HEK293 (cell line): ENCODE measurements at regions not wholly inside any gene's neighbourhood (a gene's known extent, or its start where the extent isn't known, plus 50 kb on each side); places are given as distances from the start of the nearest gene placed in this dataset.

Experiments
- CTCF ChIA-PET: fragments of 350-600 bp; formaldehyde crosslinking; extraction: SDS; loops from one replicate; lab custom pipeline; 2021; ENCODE audit warnings: antibody characterized with exemption; lab: Yijun Ruan, JAX
- POLR2A ChIA-PET: fragments of 300-600 bp; formaldehyde crosslinking; extraction: SDS; loops from one replicate; lab custom pipeline; 2020; ENCODE audit warnings: antibody characterized with exemption, inconsistent platforms; lab: Yijun Ruan, JAX
- H3K27ac ChIP-seq: fragments of 200-500 bp; sonication (Bioruptor generic); 2 replicates; pipeline ENCODE4 v1.5.1; 2014; ENCODE audit warnings: low read depth, low read length, control low read depth, inconsistent platforms; ENCODE audit errors: extremely low read depth
- H3K36me3 ChIP-seq, 2 experiments: fragments of 200-500 bp in 1 of 2; sonication (Bioruptor generic) in 1 of 2; 1 replicate in 1 of 2; 2 replicates in 1 of 2; pipeline ENCODE4 v1.5.1; 2014 to 2017; ENCODE audit warnings: inconsistent platforms in 2 of 2, low read length in 2 of 2; ENCODE audit not compliant: control insufficient read depth in 2 of 2, insufficient read depth in 1 of 2
- H3K4me1 ChIP-seq: fragments of 200-500 bp; sonication (Bioruptor generic); 2 replicates; pipeline ENCODE4 v1.5.1; 2014; ENCODE audit warnings: mild to moderate bottlenecking, low read length, inconsistent platforms; ENCODE audit not compliant: control insufficient read depth, insufficient read depth
- H3K4me3 ChIP-seq: 2 replicates; pipeline ENCODE4 v1.5.1; 2011; ENCODE audit warnings: low read depth, mild to moderate bottlenecking, control low read depth, low read length, moderate library complexity
- H3K9me3 ChIP-seq: fragments of 200-500 bp; sonication (Bioruptor generic); 2 replicates; pipeline ENCODE4 v1.5.1; 2014; ENCODE audit warnings: low read depth, low read length, inconsistent platforms; ENCODE audit not compliant: control insufficient read depth, insufficient read depth
- FEZF1 ChIP-seq: fragments of 450-650 bp; formaldehyde crosslinking; IDR thresholded peaks from 2 replicates; pipeline ENCODE4 v1.5.1; 2016; ENCODE audit warnings: missing biosample characterization, missing genetic modification characterization
- GLIS1 ChIP-seq: fragments of 450-650 bp; formaldehyde crosslinking; IDR thresholded peaks from 2 replicates; pipeline ENCODE4 v1.5.1; 2016; ENCODE audit warnings: missing biosample characterization, missing genetic modification characterization
- KLF8 ChIP-seq: fragments of 450-650 bp; formaldehyde crosslinking; IDR thresholded peaks from 2 replicates; pipeline ENCODE4 v1.5.1; 2016; ENCODE audit warnings: missing biosample characterization, missing genetic modification characterization
- RBAK ChIP-seq: fragments of 450-650 bp; formaldehyde crosslinking; IDR thresholded peaks from 2 replicates; pipeline ENCODE4 v1.5.1; 2016; ENCODE audit warnings: missing biosample characterization, missing genetic modification characterization
- SCRT1 ChIP-seq: fragments of 450-650 bp; formaldehyde crosslinking; IDR thresholded peaks from 2 replicates; pipeline ENCODE4 v1.5.1; 2016; ENCODE audit warnings: missing biosample characterization, missing genetic modification characterization, borderline replicate concordance
- ZBTB20 ChIP-seq: fragments of 450-650 bp; formaldehyde crosslinking; IDR thresholded peaks from 2 replicates; pipeline ENCODE4 v1.5.1; 2016; ENCODE audit warnings: missing biosample characterization, missing genetic modification characterization
- ZFP69B ChIP-seq: fragments of 450-650 bp; formaldehyde crosslinking; IDR thresholded peaks from 2 replicates; pipeline ENCODE4 v1.5.1; 2016; ENCODE audit warnings: missing biosample characterization, missing genetic modification characterization
- ZNF146 ChIP-seq: fragments of 450-650 bp; formaldehyde crosslinking; IDR thresholded peaks from 2 replicates; pipeline ENCODE4 v1.5.1; 2016; ENCODE audit warnings: missing biosample characterization, missing genetic modification characterization
- ZNF274 ChIP-seq, 2 experiments: fragments of 200-500 bp in 1 of 2; fragments of 450-650 bp in 1 of 2; sonication (Bioruptor generic) in 1 of 2; formaldehyde crosslinking in 1 of 2; IDR thresholded peaks; 2 replicates each; pipeline versions ENCODE4 v1.5.1 to v1.6.1; 2014 to 2016; ENCODE audit warnings: borderline replicate concordance in 1 of 2, inconsistent platforms in 1 of 2, low read length in 1 of 2, missing biosample characterization in 1 of 2, missing genetic modification characterization in 1 of 2
- ZNF311 ChIP-seq: fragments of 450-650 bp; formaldehyde crosslinking; IDR thresholded peaks from 2 replicates; pipeline ENCODE4 v1.5.1; 2017; ENCODE audit warnings: missing biosample characterization, missing genetic modification characterization, borderline replicate concordance
- ZNF426 ChIP-seq: fragments of 450-650 bp; formaldehyde crosslinking; IDR thresholded peaks from 2 replicates; pipeline ENCODE4 v1.5.1; 2017; ENCODE audit warnings: missing biosample characterization, missing genetic modification characterization, mild to moderate bottlenecking, inconsistent platforms, moderate library complexity
- ZNF433 ChIP-seq: fragments of 450-650 bp; formaldehyde crosslinking; IDR thresholded peaks from 2 replicates; pipeline ENCODE4 v1.5.1; 2016; ENCODE audit warnings: missing biosample characterization, missing genetic modification characterization, low read depth
- ZNF521 ChIP-seq: fragments of 450-650 bp; formaldehyde crosslinking; IDR thresholded peaks from 2 replicates; pipeline ENCODE4 v1.5.1; 2017; ENCODE audit warnings: missing biosample characterization, mild to moderate bottlenecking, missing genetic modification characterization
- ZNF529 ChIP-seq: fragments of 450-650 bp; formaldehyde crosslinking; IDR thresholded peaks from 2 replicates; pipeline ENCODE4 v1.5.1; 2017; ENCODE audit warnings: missing genetic modification characterization, missing biosample characterization; ENCODE audit not compliant: insufficient replicate concordance
- ZNF549 ChIP-seq: fragments of 450-650 bp; IDR thresholded peaks from 2 replicates; pipeline ENCODE4 v1.5.1; 2018; ENCODE audit warnings: missing biosample characterization, missing genetic modification characterization, mild to moderate bottlenecking, inconsistent platforms, moderate library complexity
- ZNF776 ChIP-seq: fragments of 450-650 bp; formaldehyde crosslinking; IDR thresholded peaks from 2 replicates; pipeline ENCODE4 v1.5.0; 2017; ENCODE audit warnings: missing biosample characterization, missing genetic modification characterization, borderline replicate concordance
- ZNF791 ChIP-seq: fragments of 450-650 bp; formaldehyde crosslinking; IDR thresholded peaks from 2 replicates; pipeline ENCODE4 v1.5.1; 2016; ENCODE audit warnings: missing biosample characterization, missing genetic modification characterization
- ZSCAN16 ChIP-seq: fragments of 450-650 bp; formaldehyde crosslinking; IDR thresholded peaks from 2 replicates; pipeline ENCODE4 v1.5.1; 2016; ENCODE audit warnings: missing biosample characterization, missing genetic modification characterization
- TF ChIP-seq, protein P1 (sequence below): fragments of 450-650 bp; formaldehyde crosslinking; IDR thresholded peaks from 2 replicates; pipeline ENCODE4 v1.5.1; 2016; ENCODE audit warnings: missing biosample characterization, missing genetic modification characterization
- TF ChIP-seq, protein P2 (sequence below): sonication (generic); formaldehyde crosslinking; IDR thresholded peaks from 2 replicates; pipeline ENCODE4 v1.8.1; 2022; ENCODE audit warnings: mild to moderate bottlenecking, moderate library complexity, missing genetic modification reagents
- TF ChIP-seq, protein P3 (sequence below): fragments of 450-650 bp; formaldehyde crosslinking; IDR thresholded peaks from 2 replicates; pipeline ENCODE4 v1.5.1; 2016; ENCODE audit warnings: missing biosample characterization, missing genetic modification characterization
- TF ChIP-seq, protein P4 (sequence below): fragments of 450-650 bp; formaldehyde crosslinking; IDR thresholded peaks from 2 replicates; pipeline ENCODE4 v1.5.0; 2017; ENCODE audit warnings: missing biosample characterization, missing genetic modification characterization, borderline replicate concordance

DNA sequence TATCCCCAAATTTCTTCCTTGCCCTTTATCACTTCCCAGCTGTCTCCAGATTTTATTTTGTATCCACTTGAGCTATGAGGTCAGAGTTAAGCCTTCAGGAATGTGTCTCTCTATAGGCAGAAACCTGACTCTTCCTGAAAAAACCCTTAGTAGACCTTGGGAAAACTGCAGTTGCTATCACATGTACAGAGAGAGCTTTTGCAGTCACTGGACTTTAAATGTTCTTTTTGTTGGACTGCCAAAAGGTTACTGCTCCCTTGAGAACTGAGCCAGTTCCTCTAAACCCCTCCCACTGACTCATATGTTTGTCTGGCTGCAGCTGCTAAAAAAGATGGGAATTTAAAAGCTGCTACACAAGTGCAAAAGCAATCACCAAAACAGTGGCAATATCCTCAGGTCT, 169.1 kb upstream of the CCDC54 start (continued):
- no peak for TF ChIP-seq ZNF274 (IDR thresholded peaks at IDR 0.05; ENCODE audit: low read length)
- TF ChIP-seq ZNF274 (tag by site-specific recombination; IDR thresholded peaks at IDR 0.05; ENCODE audit: borderline replicate concordance): no peak
- TF ChIP-seq ZNF521 (tag by site-specific recombination): no peak
- no peak for TF ChIP-seq RBAK (tag by site-specific recombination)
- TF ChIP-seq SCRT1 (tag by site-specific recombination): no peak
- no peak for TF ChIP-seq ZNF529 (tag by site-specific recombination)
- TF ChIP-seq, protein P1, sequence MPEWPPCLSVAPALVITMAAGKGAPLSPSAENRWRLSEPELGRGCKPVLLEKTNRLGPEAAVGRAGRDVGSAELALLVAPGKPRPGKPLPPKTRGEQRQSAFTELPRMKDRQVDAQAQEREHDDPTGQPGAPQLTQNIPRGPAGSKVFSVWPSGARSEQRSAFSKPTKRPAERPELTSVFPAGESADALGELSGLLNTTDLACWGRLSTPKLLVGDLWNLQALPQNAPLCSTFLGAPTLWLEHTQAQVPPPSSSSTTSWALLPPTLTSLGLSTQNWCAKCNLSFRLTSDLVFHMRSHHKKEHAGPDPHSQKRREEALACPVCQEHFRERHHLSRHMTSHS (tag by site-specific recombination): no peak

DNA sequence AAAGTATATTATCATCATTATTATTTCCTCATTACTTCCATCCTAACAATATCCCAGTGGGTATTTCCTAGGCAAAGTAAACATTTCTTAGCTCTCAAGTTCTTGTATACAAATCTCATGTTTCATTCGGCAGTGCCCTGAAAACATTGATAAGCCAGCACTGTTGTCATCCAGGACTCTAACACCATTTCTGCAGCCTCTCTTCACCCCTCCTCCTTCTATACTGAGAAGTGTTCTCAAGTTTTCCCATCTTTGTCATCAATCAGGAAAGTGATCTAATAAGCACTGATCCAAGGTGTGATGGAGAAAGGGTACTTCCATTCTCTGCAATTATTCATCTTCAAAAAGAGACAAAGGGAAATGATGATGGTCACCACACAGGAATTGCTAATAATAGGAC, 168.4 kb upstream of the CCDC54 start:
- H3K27ac ChIP-seq: no peak overlapping the region
- ChIA-PET CTCF (no interaction called here), POLR2A (no interaction called here)
- H3K36me3 ChIP-seq: no peaks in the 10 kb centered on the region
- H3K9me3 ChIP-seq: no peaks in the 10 kb centered on the region
- H3K4me3 ChIP-seq: no peak overlapping the region
- peaks cover 7% of the 10 kb centered on the region; the same call in 1 of the 2 replicates for H3K4me1 ChIP-seq
- no peak for TF ChIP-seq ZFP69B (tag by site-specific recombination)
- no peak for TF ChIP-seq ZNF433 (tag by site-specific recombination)
- TF ChIP-seq GLIS1 (tag by site-specific recombination): no peak
- TF ChIP-seq KLF8 (tag by site-specific recombination): no peak
- TF ChIP-seq ZNF776 (tag by site-specific recombination): no peak
- TF ChIP-seq, protein P2, sequence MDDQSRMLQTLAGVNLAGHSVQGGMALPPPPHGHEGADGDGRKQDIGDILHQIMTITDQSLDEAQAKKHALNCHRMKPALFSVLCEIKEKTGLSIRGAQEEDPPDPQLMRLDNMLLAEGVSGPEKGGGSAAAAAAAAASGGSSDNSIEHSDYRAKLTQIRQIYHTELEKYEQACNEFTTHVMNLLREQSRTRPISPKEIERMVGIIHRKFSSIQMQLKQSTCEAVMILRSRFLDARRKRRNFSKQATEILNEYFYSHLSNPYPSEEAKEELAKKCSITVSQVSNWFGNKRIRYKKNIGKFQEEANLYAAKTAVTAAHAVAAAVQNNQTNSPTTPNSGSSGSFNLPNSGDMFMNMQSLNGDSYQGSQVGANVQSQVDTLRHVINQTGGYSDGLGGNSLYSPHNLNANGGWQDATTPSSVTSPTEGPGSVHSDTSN (CRISPR knock-in tag): no peak

DNA sequence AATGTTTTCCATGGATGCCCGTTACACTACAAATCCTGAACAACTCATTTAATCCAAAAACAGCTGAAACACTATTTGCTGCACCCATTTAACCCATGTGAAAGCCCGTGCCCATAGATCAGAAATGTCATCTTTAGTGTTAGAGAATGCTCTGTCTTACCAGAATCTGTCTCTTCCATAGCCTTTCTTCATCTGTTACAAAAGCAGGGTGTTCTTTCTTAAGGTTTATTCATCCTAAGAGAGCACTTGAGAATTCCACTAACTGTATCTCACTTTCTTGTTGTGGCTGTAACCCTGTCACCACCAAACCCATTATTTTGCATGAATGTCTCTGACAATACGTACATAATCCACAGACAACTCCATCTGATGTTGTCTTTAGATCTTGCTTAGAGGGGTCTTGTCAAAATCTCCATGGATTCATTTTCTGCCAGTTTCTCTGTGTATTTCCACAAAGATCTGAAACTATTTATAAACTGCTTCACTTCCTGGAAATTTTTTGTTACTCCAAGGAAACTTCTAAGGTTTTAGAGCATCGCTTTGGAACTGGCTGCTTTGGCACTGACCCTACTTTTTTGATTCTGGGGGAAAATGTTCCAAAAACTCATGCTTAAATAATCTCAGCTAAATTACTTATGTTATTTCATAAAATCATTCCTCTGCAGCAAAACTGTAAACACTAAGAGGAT, 167.8 kb upstream of the CCDC54 start:
- POLR2A ChIA-PET: no interaction called here
- no peak overlapping the region for H3K4me3 ChIP-seq
- H3K27ac ChIP-seq: no peak overlapping the region
- H3K36me3 ChIP-seq: no peaks in the 10 kb centered on the region
- no peaks in the 10 kb centered on the region for H3K9me3 ChIP-seq
- CTCF ChIA-PET: interaction anchor here (0.7 kb wide), 1 partner anchor 532 kb away, joined by 3 read pairs; no protein-coding TSS in a partner anchor
- H3K4me1 ChIP-seq: peaks cover 7% of the 10 kb centered on the region; the same call in 1 of the 2 replicates
- TF ChIP-seq ZNF146 (tag by site-specific recombination) (no peak), ZBTB20 (tag by site-specific recombination) (no peak), FEZF1 (tag by site-specific recombination) (no peak), ZNF791 (tag by site-specific recombination) (no peak), ZSCAN16 (no peak), ZNF426 (tag by site-specific recombination) (no peak), ZNF311 (tag by site-specific recombination) (no peak), ZNF549 (no peak)
- TF ChIP-seq, protein P3, sequence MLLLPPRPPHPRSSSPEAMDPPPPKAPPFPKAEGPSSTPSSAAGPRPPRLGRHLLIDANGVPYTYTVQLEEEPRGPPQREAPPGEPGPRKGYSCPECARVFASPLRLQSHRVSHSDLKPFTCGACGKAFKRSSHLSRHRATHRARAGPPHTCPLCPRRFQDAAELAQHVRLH (tag by site-specific recombination): no peak
- TF ChIP-seq, protein P4, sequence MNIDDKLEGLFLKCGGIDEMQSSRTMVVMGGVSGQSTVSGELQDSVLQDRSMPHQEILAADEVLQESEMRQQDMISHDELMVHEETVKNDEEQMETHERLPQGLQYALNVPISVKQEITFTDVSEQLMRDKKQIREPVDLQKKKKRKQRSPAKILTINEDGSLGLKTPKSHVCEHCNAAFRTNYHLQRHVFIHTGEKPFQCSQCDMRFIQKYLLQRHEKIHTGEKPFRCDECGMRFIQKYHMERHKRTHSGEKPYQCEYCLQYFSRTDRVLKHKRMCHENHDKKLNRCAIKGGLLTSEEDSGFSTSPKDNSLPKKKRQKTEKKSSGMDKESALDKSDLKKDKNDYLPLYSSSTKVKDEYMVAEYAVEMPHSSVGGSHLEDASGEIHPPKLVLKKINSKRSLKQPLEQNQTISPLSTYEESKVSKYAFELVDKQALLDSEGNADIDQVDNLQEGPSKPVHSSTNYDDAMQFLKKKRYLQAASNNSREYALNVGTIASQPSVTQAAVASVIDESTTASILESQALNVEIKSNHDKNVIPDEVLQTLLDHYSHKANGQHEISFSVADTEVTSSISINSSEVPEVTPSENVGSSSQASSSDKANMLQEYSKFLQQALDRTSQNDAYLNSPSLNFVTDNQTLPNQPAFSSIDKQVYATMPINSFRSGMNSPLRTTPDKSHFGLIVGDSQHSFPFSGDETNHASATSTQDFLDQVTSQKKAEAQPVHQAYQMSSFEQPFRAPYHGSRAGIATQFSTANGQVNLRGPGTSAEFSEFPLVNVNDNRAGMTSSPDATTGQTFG (tag by site-specific recombination): no peak
